ENCODE measurements at regions not wholly inside any gene's neighbourhood (a gene's known extent, or its start where the extent isn't known, plus 50 kb on each side); places are given as distances from the start of the nearest gene placed in this dataset.

DNA sequence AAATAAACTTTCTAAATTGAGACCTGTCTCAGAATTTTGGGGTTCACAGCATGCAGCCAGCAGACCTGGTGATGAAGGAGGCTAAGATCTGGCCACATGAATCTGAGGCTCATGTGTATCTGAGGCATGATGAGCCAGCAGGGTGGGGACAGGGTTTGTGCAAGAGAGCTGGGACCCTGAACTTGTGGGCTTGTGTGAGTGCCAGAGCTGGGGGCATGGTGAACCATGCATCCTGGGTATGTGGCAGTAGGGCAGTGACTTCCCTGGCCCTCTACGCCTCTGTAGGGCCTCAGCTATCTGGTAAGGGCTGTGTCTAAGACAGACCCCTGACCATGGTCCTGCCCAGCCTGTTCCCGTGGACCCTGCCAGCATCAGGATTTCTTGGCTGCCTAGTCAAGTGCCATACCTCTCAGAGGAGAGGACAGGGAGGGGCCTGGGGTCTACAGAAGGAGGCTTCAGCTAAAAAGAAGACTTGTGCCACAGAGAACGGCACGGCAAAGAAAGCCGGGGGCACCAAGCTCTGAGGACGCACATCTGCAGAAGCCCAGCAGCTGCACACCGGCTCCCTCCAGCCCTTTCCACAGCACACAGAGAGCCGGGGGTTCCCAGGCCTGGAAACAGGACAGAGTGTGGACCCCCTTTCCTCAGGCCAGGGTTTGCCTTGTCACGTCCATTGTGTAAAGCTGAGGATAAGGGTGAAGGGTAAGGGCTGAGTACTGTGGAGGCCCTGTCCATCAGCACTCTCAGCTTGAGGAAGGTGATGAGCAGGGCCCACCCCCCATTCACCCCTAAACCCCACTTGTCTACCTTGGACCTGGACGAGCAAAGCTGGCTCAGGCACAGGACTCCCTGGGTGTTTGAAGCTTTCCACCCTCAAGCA is 130.1 kb downstream of the MRPL36 start:
- Histone ChIP-seq H3K27ac (ENCODE audit: low read length) (no peak overlapping the region), H3K4me3 (ENCODE audit: low read length) (no peak overlapping the region), H3K4me1 (ENCODE audit: control insufficient read depth, insufficient read depth, low read length) (peaks cover 5% of the 10 kb centered on the region), H3K36me3 (ENCODE audit: control insufficient read depth, insufficient read depth, low read length) (no peaks in the 10 kb centered on the region), H3K9me3 (replicated peaks; ENCODE audit: control insufficient read depth, low read depth, low read length) (no peaks in the 10 kb centered on the region), H3K27me3 (ENCODE audit: control insufficient read depth, insufficient read depth, low read length) (peaks cover 66% of the 10 kb centered on the region)
- WGBS (ENCODE audit: insufficient coverage): 85% methylated on average over 6 of the region's 10 CpGs
- DNase-seq: no peak

DNA sequence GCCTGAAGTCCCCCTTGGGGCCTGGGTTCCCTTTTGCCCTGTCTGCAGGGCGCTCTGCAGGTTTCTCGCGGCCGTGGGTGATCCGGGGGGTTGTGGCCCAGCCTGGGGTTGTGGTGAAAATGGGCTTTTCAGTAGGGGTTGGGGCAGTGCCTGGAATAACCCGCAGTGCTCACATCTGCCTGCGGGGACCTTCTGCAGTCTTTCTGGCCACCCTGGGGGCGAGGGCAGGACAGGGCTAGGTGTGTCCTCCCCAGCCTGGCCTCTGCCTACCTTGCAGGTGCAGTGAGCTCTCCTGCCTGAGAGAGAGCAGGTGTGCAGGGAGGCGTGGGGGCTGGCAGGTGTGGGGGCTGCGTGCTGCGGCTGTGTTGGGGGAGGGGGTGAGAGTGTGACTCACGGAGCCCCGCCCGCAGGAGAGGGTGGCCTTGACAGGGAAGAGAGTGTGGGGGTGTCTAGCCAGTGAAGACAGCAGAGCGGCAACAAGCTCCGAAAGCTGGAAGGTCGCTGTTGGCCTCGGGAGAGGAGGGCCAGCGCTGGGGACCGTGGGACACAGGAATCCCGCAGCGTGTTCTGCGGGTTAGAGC is 131.4 kb downstream of the MRPL36 start:
- no peak for DNase-seq
- H3K27me3 ChIP-seq (ENCODE audit: control insufficient read depth, insufficient read depth, low read length): peaks cover 62% of the 10 kb centered on the region

DNA sequence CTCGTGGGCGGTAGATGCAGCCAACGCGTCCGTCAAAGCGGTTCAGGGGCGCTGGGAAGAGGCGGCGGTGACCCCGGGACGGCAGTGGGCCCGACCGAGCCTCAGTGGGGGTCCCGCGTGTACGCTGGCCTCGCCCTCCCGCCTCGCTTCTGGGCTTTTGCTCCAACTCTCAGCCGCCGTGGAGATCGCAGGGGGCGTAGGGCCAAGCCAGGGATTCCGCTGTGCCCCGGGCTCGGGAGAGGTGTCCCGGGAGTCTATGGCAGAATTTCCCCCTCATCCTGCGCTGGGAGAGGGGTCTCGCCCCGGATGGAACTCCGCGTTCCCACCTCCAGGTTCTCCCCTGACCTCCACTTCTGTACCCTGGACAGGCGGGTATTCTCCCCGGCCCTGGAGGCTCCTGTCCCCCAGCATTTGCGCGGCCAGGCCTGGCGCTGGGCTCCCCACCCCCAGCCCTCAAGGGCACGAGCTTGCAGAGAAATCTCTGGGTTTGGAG is 131.9 kb downstream of the MRPL36 start:
- no peaks in the 10 kb centered on the region for H3K9me3 ChIP-seq (replicated peaks; ENCODE audit: control insufficient read depth, low read depth, low read length)
- peaks cover 58% of the 10 kb centered on the region for H3K27me3 ChIP-seq (ENCODE audit: control insufficient read depth, insufficient read depth, low read length)
- no peaks in the 10 kb centered on the region for H3K36me3 ChIP-seq (ENCODE audit: control insufficient read depth, insufficient read depth, low read length)
- under 1% methylated on average over 34 of the region's 38 CpGs for WGBS (ENCODE audit: insufficient coverage)
- H3K4me3 ChIP-seq (ENCODE audit: low read length): no peak overlapping the region
- peaks cover 5% of the 10 kb centered on the region for H3K4me1 ChIP-seq (ENCODE audit: control insufficient read depth, insufficient read depth, low read length)
- no peak for DNase-seq
- H3K27ac ChIP-seq (ENCODE audit: low read length): no peak overlapping the region

More for the DNA sequence above, 131.4 kb downstream of the MRPL36 start:
- WGBS (ENCODE audit: insufficient coverage): 16% methylated on average over 23 of the region's 23 CpGs
- Histone ChIP-seq H3K36me3 (ENCODE audit: control insufficient read depth, insufficient read depth, low read length) (no peaks in the 10 kb centered on the region), H3K27ac (ENCODE audit: low read length) (no peak overlapping the region), H3K4me1 (ENCODE audit: control insufficient read depth, insufficient read depth, low read length) (peaks cover 5% of the 10 kb centered on the region), H3K9me3 (replicated peaks; ENCODE audit: control insufficient read depth, low read depth, low read length) (no peaks in the 10 kb centered on the region), H3K4me3 (ENCODE audit: low read length) (no peak overlapping the region)

- DNase-seq: peak; percentile 36
- Histone ChIP-seq H3K9me3 (replicated peaks; ENCODE audit: control insufficient read depth, low read depth, low read length) (no peaks in the 10 kb centered on the region), H3K27ac (ENCODE audit: low read length) (no peak overlapping the region), H3K36me3 (ENCODE audit: control insufficient read depth, insufficient read depth, low read length) (no peaks in the 10 kb centered on the region), H3K27me3 (ENCODE audit: control insufficient read depth, insufficient read depth, low read length) (peaks cover 52% of the 10 kb centered on the region), H3K4me3 (ENCODE audit: low read length) (no peak overlapping the region), H3K4me1 (ENCODE audit: control insufficient read depth, insufficient read depth, low read length) (peaks cover 5% of the 10 kb centered on the region)
- WGBS (ENCODE audit: insufficient coverage): 22% methylated on average over 10 of the region's 62 CpGs
These were observed 132.6 kb downstream of the MRPL36 start for GRCh38 chr5:1666812-1667588.

DNA sequence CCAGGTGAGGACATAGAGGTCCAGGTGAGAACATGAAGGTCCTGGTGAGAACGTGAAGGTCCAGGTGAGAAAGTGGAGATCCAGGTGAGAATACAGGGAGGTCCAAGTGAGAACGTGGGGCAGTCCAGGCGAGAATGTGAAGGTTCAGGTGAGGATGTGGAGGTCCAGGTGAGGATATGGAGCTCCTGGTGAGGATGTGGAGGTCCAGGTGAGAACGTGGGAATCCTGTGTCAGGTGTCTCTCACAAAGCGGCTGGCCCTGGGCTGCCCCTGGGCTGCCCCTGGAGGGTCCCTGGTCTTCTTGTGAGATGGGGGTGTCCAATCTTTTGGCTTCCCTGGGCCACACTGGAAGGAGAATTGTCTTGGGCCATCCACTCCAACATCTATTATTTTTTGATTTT is 133.4 kb downstream of the MRPL36 start:
- 95% methylated on average over 5 of the region's 5 CpGs for WGBS (ENCODE audit: insufficient coverage)
- Histone ChIP-seq H3K27me3 (ENCODE audit: control insufficient read depth, insufficient read depth, low read length) (peaks cover 49% of the 10 kb centered on the region), H3K4me1 (ENCODE audit: control insufficient read depth, insufficient read depth, low read length) (peaks cover 5% of the 10 kb centered on the region), H3K9me3 (replicated peaks; ENCODE audit: control insufficient read depth, low read depth, low read length) (no peaks in the 10 kb centered on the region), H3K4me3 (ENCODE audit: low read length) (no peak overlapping the region), H3K36me3 (ENCODE audit: control insufficient read depth, insufficient read depth, low read length) (no peaks in the 10 kb centered on the region), H3K27ac (ENCODE audit: low read length) (no peak overlapping the region)
- no peak for DNase-seq

DNA sequence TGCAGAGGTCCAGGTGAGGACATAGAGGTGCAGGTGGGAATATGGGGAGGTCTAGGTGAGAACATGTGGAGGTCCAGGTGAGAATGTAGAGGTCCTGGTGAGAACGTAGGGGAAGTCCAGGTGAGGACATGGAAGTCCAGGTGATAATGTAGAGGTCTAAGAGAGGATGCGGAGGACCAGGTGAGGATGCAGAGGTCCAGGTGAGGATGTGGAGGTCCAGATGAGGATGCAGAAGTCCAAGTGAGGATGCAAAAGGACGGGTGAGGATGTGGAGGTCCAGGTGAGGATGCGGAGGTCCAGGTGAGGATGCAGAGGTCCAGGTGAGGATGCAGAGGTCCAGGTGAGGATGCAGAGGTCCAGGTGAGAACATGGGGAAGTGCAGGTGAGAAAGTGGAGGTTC is 133.8 kb downstream of the MRPL36 start:
- Histone ChIP-seq H3K4me1 (ENCODE audit: control insufficient read depth, insufficient read depth, low read length) (peaks cover 5% of the 10 kb centered on the region), H3K27me3 (ENCODE audit: control insufficient read depth, insufficient read depth, low read length) (peaks cover 45% of the 10 kb centered on the region), H3K4me3 (ENCODE audit: low read length) (no peak overlapping the region), H3K9me3 (replicated peaks; ENCODE audit: control insufficient read depth, low read depth, low read length) (no peaks in the 10 kb centered on the region), H3K27ac (ENCODE audit: low read length) (no peak overlapping the region), H3K36me3 (ENCODE audit: control insufficient read depth, insufficient read depth, low read length) (no peaks in the 10 kb centered on the region)
- no peak for DNase-seq
- 92% methylated on average over 4 of the region's 4 CpGs for WGBS (ENCODE audit: insufficient coverage)

- Histone ChIP-seq H3K4me1 (ENCODE audit: control insufficient read depth, insufficient read depth, low read length) (peaks cover 5% of the 10 kb centered on the region), H3K27me3 (ENCODE audit: control insufficient read depth, insufficient read depth, low read length) (peaks cover 50% of the 10 kb centered on the region), H3K4me3 (ENCODE audit: low read length) (no peak overlapping the region), H3K9me3 (replicated peaks; ENCODE audit: control insufficient read depth, low read depth, low read length) (no peaks in the 10 kb centered on the region), H3K27ac (ENCODE audit: low read length) (no peak overlapping the region), H3K36me3 (ENCODE audit: control insufficient read depth, insufficient read depth, low read length) (no peaks in the 10 kb centered on the region)
- 72% methylated on average over 6 of the region's 6 CpGs for WGBS (ENCODE audit: insufficient coverage)
- DNase-seq: no peak
These were observed 134.4 kb downstream of the MRPL36 start for GRCh38 chr5:1665231-1665630.

DNA sequence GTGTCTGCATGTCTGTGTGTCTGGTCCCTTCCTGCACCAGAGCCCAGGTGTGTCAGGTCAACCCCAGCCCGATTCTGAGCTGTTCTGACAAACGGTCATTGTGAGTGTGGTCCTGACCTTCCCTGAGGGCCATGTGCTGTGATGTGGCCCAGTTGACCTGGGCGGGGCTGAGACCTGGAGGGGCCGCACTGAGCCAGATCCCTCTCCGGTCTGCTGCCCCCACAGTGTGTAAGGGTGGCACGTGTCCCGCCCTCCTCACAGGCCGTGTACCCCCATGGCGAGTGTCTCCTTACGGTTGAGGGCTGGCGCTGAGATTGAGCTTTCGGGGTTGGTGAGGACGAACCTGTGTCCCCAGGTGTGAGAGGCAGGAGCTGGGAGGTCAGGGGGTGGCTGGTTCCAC is 136.5 kb downstream of the MRPL36 start:
- Histone ChIP-seq H3K9me3 (replicated peaks; ENCODE audit: control insufficient read depth, low read depth, low read length) (no peaks in the 10 kb centered on the region), H3K4me3 (ENCODE audit: low read length) (no peak overlapping the region), H3K27ac (ENCODE audit: low read length) (no peak overlapping the region), H3K36me3 (ENCODE audit: control insufficient read depth, insufficient read depth, low read length) (no peaks in the 10 kb centered on the region), H3K27me3 (ENCODE audit: control insufficient read depth, insufficient read depth, low read length) (peaks cover 43% of the 10 kb centered on the region), H3K4me1 (ENCODE audit: control insufficient read depth, insufficient read depth, low read length) (peaks cover 5% of the 10 kb centered on the region)
- no peak for DNase-seq
- WGBS (ENCODE audit: insufficient coverage): 87% methylated on average over 12 of the region's 13 CpGs

GRCh38 chr5:1662559-1663085 is 137.0 kb downstream of the MRPL36 start:
- Histone ChIP-seq H3K4me3 (ENCODE audit: low read length) (no peak overlapping the region), H3K9me3 (replicated peaks; ENCODE audit: control insufficient read depth, low read depth, low read length) (no peaks in the 10 kb centered on the region), H3K36me3 (ENCODE audit: control insufficient read depth, insufficient read depth, low read length) (no peaks in the 10 kb centered on the region), H3K27ac (ENCODE audit: low read length) (no peak overlapping the region), H3K4me1 (ENCODE audit: control insufficient read depth, insufficient read depth, low read length) (peaks cover 5% of the 10 kb centered on the region), H3K27me3 (ENCODE audit: control insufficient read depth, insufficient read depth, low read length) (peaks cover 37% of the 10 kb centered on the region)
- no peak for DNase-seq
- 74% methylated on average over 19 of the region's 20 CpGs for WGBS (ENCODE audit: insufficient coverage)
